ENCODE measurements at regions not wholly inside any gene's neighbourhood (a gene's known extent, or its start where the extent isn't known, plus 50 kb on each side); places are given as distances from the start of the nearest gene placed in this dataset.

GRCh38 chr12:73413974-73414373 lies 1123.7 kb upstream of the ATXN7L3B start (continued):
- TF ChIP-seq REST (IDR thresholded peaks at IDR 0.05; ENCODE audit: unreplicated experiment) = no peak

- Mint-ChIP-seq H3K4me1 (no peaks in the 10 kb centered on the region), H3K27me3 (ENCODE audit: insufficient read depth, low read depth, poor library complexity) (no peaks in the 10 kb centered on the region), H3K27ac (no peak overlapping the region), H3K9me3 (peaks cover 39% of the 10 kb centered on the region), H3K36me3 (ENCODE audit: low read depth) (peaks cover 30% of the 10 kb centered on the region; the same call in 2 of the 3 replicates), H3K4me3 (no peak overlapping the region)
- no peaks in the 10 kb centered on the region for H3K4me1 ChIP-seq (ENCODE audit: insufficient read depth)
- H3K9me2 ChIP-seq (ENCODE audit: insufficient read depth) = peaks cover 5% of the 10 kb centered on the region; the same call in 1 of the 2 replicates
- no peak overlapping the region for H2AFZ ChIP-seq
- H3K4me2 ChIP-seq = no peak overlapping the region
- ATAC-seq (no peak), DNase-seq (ENCODE audit: low spot score) (no peak)
- H3K27ac ChIP-seq (ENCODE audit: low read depth) = no peak overlapping the region
- H4K20me1 ChIP-seq (replicated peaks; ENCODE audit: insufficient read depth) = no peaks in the 10 kb centered on the region
- no peak overlapping the region for H3K4me3 ChIP-seq
- TF ChIP-seq CREB1 (CRISPR knock-in tag; IDR thresholded peaks at IDR 0.05; ENCODE audit: low read depth) = no peak
- no peak for TF ChIP-seq NANOG (IDR thresholded peaks at IDR 0.05; ENCODE audit: borderline replicate concordance)
- no peak for TF ChIP-seq STAT1 (IDR thresholded peaks at IDR 0.05; ENCODE audit: unreplicated experiment)
- no peak for TF ChIP-seq REST (IDR thresholded peaks at IDR 0.05; ENCODE audit: unreplicated experiment)
- TF ChIP-seq ZNF462 (CRISPR knock-in tag; IDR thresholded peaks at IDR 0.05) = no peak
- no peak for TF ChIP-seq CTCF (conservative IDR thresholded peaks at IDR 0.05; ENCODE audit: low read depth in 2 of 2)
- no peak for TF ChIP-seq ETS1 (IDR thresholded peaks at IDR 0.05)
- no peak for TF ChIP-seq ZNF331 (CRISPR knock-in tag; IDR thresholded peaks at IDR 0.05; ENCODE audit: low read depth)
- H3F3A ChIP-seq (replicated peaks; ENCODE audit: low read depth) = no peaks in the 10 kb centered on the region
- H3K27me3 ChIP-seq (ENCODE audit: insufficient read depth) = no peaks in the 10 kb centered on the region
- H3K36me3 ChIP-seq (ENCODE audit: insufficient read depth) = peaks cover 19% of the 10 kb centered on the region
- no peaks in the 10 kb centered on the region for H3K79me2 ChIP-seq (replicated peaks; ENCODE audit: insufficient read depth)
Measured at GRCh38 chr12:73414926-73415325, 1122.7 kb upstream of the ATXN7L3B start.

Measured in GM23338 (cell line).